Thoracic aorta (tissue), 2 donors: ENCODE measurements at regions not wholly inside any gene's neighbourhood (a gene's known extent, or its start where the extent isn't known, plus 50 kb on each side); places are given as distances from the start of the nearest gene placed in this dataset.

Experiments used
- ATAC-seq: fragments of 150-250 bp; one replicate; pipeline ENCODE4 v1.8.0; 2017; ENCODE audit warnings: low read depth; ENCODE audit not compliant: insufficient number of reproducible peaks, low FRiP score
- DNase-seq: peaks from one replicate; pipeline ENCODE4 v3.0.0-alpha.2; 2020; ENCODE audit warnings: low spot score
- H3K27ac ChIP-seq, 2 donors: fragments of 200-600 bp; sonication (generic); 1 replicate in 1 of 2; 2 replicates in 1 of 2; pipeline ENCODE4 v1.5.1; 2016; ENCODE audit warnings: mild to moderate bottlenecking in 2 of 2, moderate library complexity in 2 of 2
- H3K27me3 ChIP-seq: fragments of 200-600 bp; sonication (generic); replicated peaks from 2 replicates; pipeline ENCODE4 v1.6.0; 2016; ENCODE audit warnings: mild to moderate bottlenecking; ENCODE audit not compliant: insufficient read depth
- H3K36me3 ChIP-seq: fragments of 200-600 bp; sonication (generic); one replicate; pipeline ENCODE4 v1.5.1; 2016
- H3K4me1 ChIP-seq, 2 donors: fragments of 200-600 bp; sonication (generic); 1 replicate in 1 of 2; 2 replicates in 1 of 2; pipeline versions ENCODE4 v1.5.1 to v1.6.0; 2016; ENCODE audit warnings: low read depth in 2 of 2, mild to moderate bottlenecking in 1 of 2; ENCODE audit not compliant: control insufficient read depth in 1 of 2
- H3K4me3 ChIP-seq: fragments of 200-600 bp; sonication (generic); 2 replicates; pipeline ENCODE4 v1.5.1; 2016; ENCODE audit warnings: mild to moderate bottlenecking
- H3K9me3 ChIP-seq: fragments of 200-600 bp; sonication (generic); 2 replicates; pipeline ENCODE4 v1.5.1; 2016
- TF ChIP-seq, protein P1 (sequence below): fragments of 200-600 bp; sonication (generic); IDR thresholded peaks from one replicate; pipeline ENCODE4 v1.5.1; 2019; ENCODE audit warnings: antibody characterized with exemption

GRCh38 chr11:28736256-28736655 is 628.1 kb downstream of the METTL15 start:
- H3K27ac ChIP-seq, result no peak overlapping the region
- no peaks in the 10 kb centered on the region for H3K27me3 ChIP-seq
- TF ChIP-seq, protein P1, sequence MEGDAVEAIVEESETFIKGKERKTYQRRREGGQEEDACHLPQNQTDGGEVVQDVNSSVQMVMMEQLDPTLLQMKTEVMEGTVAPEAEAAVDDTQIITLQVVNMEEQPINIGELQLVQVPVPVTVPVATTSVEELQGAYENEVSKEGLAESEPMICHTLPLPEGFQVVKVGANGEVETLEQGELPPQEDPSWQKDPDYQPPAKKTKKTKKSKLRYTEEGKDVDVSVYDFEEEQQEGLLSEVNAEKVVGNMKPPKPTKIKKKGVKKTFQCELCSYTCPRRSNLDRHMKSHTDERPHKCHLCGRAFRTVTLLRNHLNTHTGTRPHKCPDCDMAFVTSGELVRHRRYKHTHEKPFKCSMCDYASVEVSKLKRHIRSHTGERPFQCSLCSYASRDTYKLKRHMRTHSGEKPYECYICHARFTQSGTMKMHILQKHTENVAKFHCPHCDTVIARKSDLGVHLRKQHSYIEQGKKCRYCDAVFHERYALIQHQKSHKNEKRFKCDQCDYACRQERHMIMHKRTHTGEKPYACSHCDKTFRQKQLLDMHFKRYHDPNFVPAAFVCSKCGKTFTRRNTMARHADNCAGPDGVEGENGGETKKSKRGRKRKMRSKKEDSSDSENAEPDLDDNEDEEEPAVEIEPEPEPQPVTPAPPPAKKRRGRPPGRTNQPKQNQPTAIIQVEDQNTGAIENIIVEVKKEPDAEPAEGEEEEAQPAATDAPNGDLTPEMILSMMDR, result no peak
- ATAC-seq (no peak), DNase-seq (no peak)
- no peaks in the 10 kb centered on the region for H3K9me3 ChIP-seq
- H3K36me3 ChIP-seq, result no peaks in the 10 kb centered on the region
- H3K4me3 ChIP-seq, result no peak overlapping the region
- H3K4me1 ChIP-seq, result no peaks in the 10 kb centered on the region

DNA sequence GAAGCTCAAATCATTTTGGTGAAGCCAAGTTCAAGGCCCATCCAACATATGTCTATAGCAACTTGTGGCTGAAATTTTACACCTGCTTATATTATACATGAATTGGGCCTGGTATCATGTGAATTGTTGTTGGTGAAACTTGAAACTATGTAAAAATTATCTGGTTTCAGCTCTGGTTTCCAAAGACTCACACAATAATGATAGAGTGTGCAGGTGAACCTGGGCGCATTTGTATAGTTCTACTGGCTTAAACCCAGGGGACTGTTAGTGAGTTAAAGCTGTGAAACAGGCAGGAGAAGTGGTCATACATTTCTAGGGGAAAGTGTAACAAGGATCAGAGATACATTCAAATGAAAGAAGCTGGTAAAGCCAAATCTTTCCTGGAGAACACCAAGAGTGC is 627.3 kb downstream of the METTL15 start:
- H3K4me3 ChIP-seq, result no peak overlapping the region
- no peaks in the 10 kb centered on the region for H3K4me1 ChIP-seq
- TF ChIP-seq, protein P1, result no peak
- H3K36me3 ChIP-seq, result no peaks in the 10 kb centered on the region
- DNase-seq (no peak), ATAC-seq (no peak)
- no peaks in the 10 kb centered on the region for H3K27me3 ChIP-seq
- H3K27ac ChIP-seq, result no peak overlapping the region
- no peaks in the 10 kb centered on the region for H3K9me3 ChIP-seq

DNA sequence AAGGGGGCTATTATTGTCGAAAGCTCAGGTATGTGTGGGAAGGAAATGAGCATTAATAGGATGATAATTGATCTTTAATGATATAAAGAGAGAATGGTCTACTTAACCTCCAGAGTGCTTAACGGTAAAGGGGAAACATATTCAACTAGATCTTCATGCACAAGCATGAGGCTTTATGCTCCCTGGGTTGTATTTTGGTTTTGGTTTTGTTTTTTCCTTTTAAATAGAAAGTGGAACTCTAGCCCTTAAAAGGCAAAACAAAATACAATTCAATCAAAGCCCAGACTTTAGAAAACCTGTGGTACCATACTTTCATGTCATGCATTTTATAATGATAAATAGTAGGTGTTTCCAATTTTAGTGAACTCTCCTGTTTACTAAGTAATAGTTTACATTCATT is 622.7 kb downstream of the METTL15 start:
- Histone ChIP-seq H3K36me3 (no peaks in the 10 kb centered on the region), H3K9me3 (no peaks in the 10 kb centered on the region), H3K27me3 (no peaks in the 10 kb centered on the region), H3K4me3 (no peak overlapping the region), H3K4me1 (peaks cover 0 to 8% of the 10 kb centered on the region in 2 donors), H3K27ac (no peak overlapping the region)
- ATAC-seq, result no peak
- no peak for DNase-seq
- TF ChIP-seq, protein P1, result no peak

DNA sequence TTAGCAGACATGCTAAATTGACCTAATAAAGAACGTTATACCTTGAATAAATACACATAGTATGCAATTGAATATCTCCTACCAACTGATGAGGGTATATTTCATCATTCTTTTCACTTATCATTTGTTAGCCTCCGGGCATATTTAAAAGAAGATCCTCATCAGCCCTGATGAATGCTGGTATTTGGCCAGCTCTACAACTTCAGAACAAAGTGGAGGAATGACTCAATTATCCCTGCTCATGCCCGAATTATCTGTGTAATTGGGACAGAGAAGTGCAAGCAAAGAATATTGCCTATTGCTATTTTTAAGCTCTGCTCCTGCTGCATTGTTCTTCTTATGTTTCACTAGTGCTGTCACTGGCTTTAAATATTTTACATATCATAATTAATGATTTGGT is 622.1 kb downstream of the METTL15 start:
- DNase-seq (no peak), ATAC-seq (no peak)
- no peak overlapping the region for H3K4me3 ChIP-seq
- H3K36me3 ChIP-seq, result no peaks in the 10 kb centered on the region
- H3K9me3 ChIP-seq, result no peaks in the 10 kb centered on the region
- no peaks in the 10 kb centered on the region for H3K27me3 ChIP-seq
- peaks cover 0 to 8% of the 10 kb centered on the region in 2 donors for H3K4me1 ChIP-seq
- TF ChIP-seq, protein P1, result no peak
- no peak overlapping the region for H3K27ac ChIP-seq

DNA sequence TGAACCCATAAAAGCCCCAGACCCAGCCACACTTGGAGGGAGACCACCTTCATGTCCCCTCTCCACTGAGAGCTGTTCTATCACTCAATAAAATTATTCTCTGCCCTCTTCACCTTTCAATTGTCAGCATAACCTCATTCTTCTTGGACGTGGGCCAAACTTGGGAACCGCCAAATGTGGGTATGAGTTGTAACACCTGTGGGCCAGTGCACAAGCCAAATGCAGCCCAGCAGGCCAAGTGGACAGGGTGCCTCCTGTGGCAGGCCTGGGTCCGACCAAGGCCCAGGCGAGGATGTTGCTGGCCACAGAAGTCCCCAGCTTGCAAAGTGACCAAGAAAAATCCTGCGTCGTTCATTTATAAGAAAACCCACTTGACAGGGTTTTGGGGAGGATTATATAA is 621.2 kb downstream of the METTL15 start:
- H3K4me3 ChIP-seq, result no peak overlapping the region
- DNase-seq, result no peak

More for the DNA sequence above, 621.2 kb downstream of the METTL15 start:
- ATAC-seq, result no peak
- H3K4me1 ChIP-seq, result peaks cover 0 to 8% of the 10 kb centered on the region in 2 donors
- H3K9me3 ChIP-seq, result no peaks in the 10 kb centered on the region
- no peaks in the 10 kb centered on the region for H3K36me3 ChIP-seq
- TF ChIP-seq, protein P1, result no peak
- H3K27me3 ChIP-seq, result no peaks in the 10 kb centered on the region
- H3K27ac ChIP-seq, result no peak overlapping the region
